Liver (tissue), 7 donors: ENCODE measurements at regions not wholly inside any gene's neighbourhood (a gene's known extent, or its start where the extent isn't known, plus 50 kb on each side); places are given as distances from the start of the nearest gene placed in this dataset.
A peak's percentile ranks its signal among the peaks of the same experiment; 100 is the strongest.

Experiments used
- DNase-seq: peaks from one replicate; pipeline ENCODE4 v3.0.0-alpha.2; 2017; ENCODE audit warnings: low spot score
- H3K27ac ChIP-seq, 2 donors: one replicate each; pipeline ENCODE4 v1.7.0; 2013; ENCODE audit warnings: inconsistent platforms in 2 of 2, low read length in 2 of 2, control low read depth in 1 of 2, low read depth in 1 of 2, mild to moderate bottlenecking in 1 of 2
- H3K27me3 ChIP-seq, 4 donors: one replicate each; pipeline versions ENCODE4 v1.6.1 to v1.7.0; 2013; ENCODE audit warnings: low read length in 3 of 4, inconsistent platforms in 1 of 4, mild to moderate bottlenecking in 1 of 4, moderate library complexity in 1 of 4; ENCODE audit not compliant: control insufficient read depth in 4 of 4, insufficient read depth in 4 of 4
- H3K36me3 ChIP-seq, 4 donors: one replicate each; pipeline versions ENCODE4 v1.6.1 to v1.7.0; 2013; ENCODE audit warnings: low read length in 3 of 4, mild to moderate bottlenecking in 3 of 4, low read depth in 1 of 4, moderate library complexity in 1 of 4; ENCODE audit not compliant: control insufficient read depth in 4 of 4, insufficient read depth in 3 of 4
- H3K4me1 ChIP-seq, 4 donors: one replicate each; pipeline versions ENCODE4 v1.6.1 to v1.7.0; 2013; ENCODE audit warnings: low read length in 3 of 4, mild to moderate bottlenecking in 3 of 4, moderate library complexity in 1 of 4; ENCODE audit not compliant: control insufficient read depth in 4 of 4, insufficient read depth in 4 of 4
- H3K4me3 ChIP-seq, 3 donors: one replicate each; pipeline versions ENCODE4 v1.6.1 to v1.7.0; 2013; ENCODE audit warnings: low read length in 3 of 3, control low read depth in 1 of 3, low read depth in 1 of 3, mild to moderate bottlenecking in 1 of 3
- H3K9ac ChIP-seq, 2 donors: one replicate each; pipeline ENCODE4 v1.7.0; 2013; ENCODE audit warnings: low read length in 2 of 2, mild to moderate bottlenecking in 2 of 2, moderate library complexity in 2 of 2, control low read depth in 1 of 2, low read depth in 1 of 2
- H3K9me3 ChIP-seq, 4 donors: one replicate each; pipeline versions ENCODE4 v1.6.1 to v1.7.0; 2013; ENCODE audit warnings: low read length in 3 of 4; ENCODE audit not compliant: control insufficient read depth in 4 of 4
- ATF3 ChIP-seq: IDR thresholded peaks from 2 replicates; pipeline ENCODE4 v1.6.1; 2016; ENCODE audit warnings: antibody characterized with exemption
- FOXA1 ChIP-seq: IDR thresholded peaks from 2 replicates; pipeline ENCODE4 v1.6.1; 2016; ENCODE audit warnings: antibody characterized with exemption
- FOXA2 ChIP-seq: IDR thresholded peaks from 2 replicates; pipeline ENCODE4 v1.6.1; 2016; ENCODE audit warnings: antibody characterized with exemption
- HNF4A ChIP-seq, 2 donors: conservative IDR thresholded peaks; 2 replicates each; pipeline ENCODE4 v1.6.1; 2016; ENCODE audit warnings: antibody characterized with exemption in 2 of 2, mild to moderate bottlenecking in 2 of 2
- HNF4G ChIP-seq: IDR thresholded peaks from 2 replicates; pipeline ENCODE4 v1.6.1; 2016; ENCODE audit warnings: antibody characterized with exemption
- JUND ChIP-seq, 2 donors: IDR thresholded peaks; 2 replicates each; pipeline ENCODE4 v1.6.1; 2016; ENCODE audit warnings: antibody characterized with exemption in 2 of 2
- MAX ChIP-seq: IDR thresholded peaks from 2 replicates; pipeline ENCODE4 v1.6.1; 2016; ENCODE audit warnings: antibody characterized with exemption
- NR2F2 ChIP-seq: IDR thresholded peaks from 2 replicates; pipeline ENCODE4 v1.6.1; 2016; ENCODE audit warnings: antibody characterized with exemption
- RAD21 ChIP-seq, 2 donors: IDR thresholded peaks; 2 replicates each; pipeline ENCODE4 v1.6.1; 2016; ENCODE audit warnings: antibody characterized with exemption in 2 of 2, mild to moderate bottlenecking in 2 of 2
- REST ChIP-seq: IDR thresholded peaks from 2 replicates; pipeline ENCODE4 v1.6.1; 2016; ENCODE audit warnings: antibody characterized with exemption, mild to moderate bottlenecking
- RXRA ChIP-seq, 2 donors: IDR thresholded peaks; 2 replicates each; pipeline ENCODE4 v1.6.1; 2017 to 2018; ENCODE audit warnings: antibody characterized with exemption in 2 of 2, mild to moderate bottlenecking in 1 of 2
- SP1 ChIP-seq: IDR thresholded peaks from 2 replicates; pipeline ENCODE4 v1.6.1; 2018; ENCODE audit warnings: antibody characterized with exemption, mild to moderate bottlenecking
- YY1 ChIP-seq: IDR thresholded peaks from 2 replicates; pipeline ENCODE4 v1.6.1; 2016; ENCODE audit warnings: antibody characterized with exemption, mild to moderate bottlenecking
- ZBTB33 ChIP-seq: IDR thresholded peaks from 2 replicates; pipeline ENCODE4 v1.6.1; 2016; ENCODE audit warnings: antibody characterized with exemption
- WGBS: extraction: QIAGEN DNeasy Blood & Tissue Kit; methylation state at CpG from one replicate; pipeline ENCODE4 v1.1.7; 2013; 5-methylcytosine and 5-hydroxymethylcytosine counted together
- donor health status: healthy.
- donor health status: healthy.
- donor health status: healthy.
- donor health status: healthy.

- no peak for TF ChIP-seq HNF4A (conservative IDR thresholded peaks at IDR 0.05)
- TF ChIP-seq ZBTB33 = no peak
- TF ChIP-seq RXRA (IDR thresholded peaks at IDR 0.05) = peak; percentile 31 to 33
- peak; percentile 51 to 70 for TF ChIP-seq JUND (IDR thresholded peaks at IDR 0.05)
- TF ChIP-seq RAD21 (IDR thresholded peaks at IDR 0.05) = peak in 1 of 2 donors; percentile 5
- no peaks in the 10 kb centered on the region for H3K27me3 ChIP-seq
- peak overlapping the region; percentile 60 to 70 for H3K27ac ChIP-seq
- no peak for DNase-seq
- H3K36me3 ChIP-seq = no peaks in the 10 kb centered on the region
- no peaks in the 10 kb centered on the region for H3K9me3 ChIP-seq
- whole genome bisulfite sequencing = 72% methylated on average over 3 of the region's 3 CpGs
- no peak overlapping the region for H3K9ac ChIP-seq
- H3K4me3 ChIP-seq = peak overlapping the region in 1 of 3 donors; percentile 14
- peaks cover 5 to 22% (median 18%) of the 10 kb centered on the region in 4 donors for H3K4me1 ChIP-seq
These were observed 295.5 kb upstream of the CLINT1 start for GRCh38 chr5:158154226-158155005.

- no peak for DNase-seq
- WGBS = 32% methylated on average over 3 of the region's 3 CpGs
- Histone ChIP-seq H3K36me3 (no peaks in the 10 kb centered on the region), H3K4me1 (peaks cover 5 to 22% (median 18%) of the 10 kb centered on the region in 4 donors), H3K9ac (no peak overlapping the region), H3K4me3 (no peak overlapping the region), H3K27ac (peak overlapping the region; percentile 60 to 70), H3K27me3 (no peaks in the 10 kb centered on the region), H3K9me3 (no peaks in the 10 kb centered on the region)
- no peak for TF ChIP-seq ATF3
- TF ChIP-seq HNF4G = peak; percentile 12
- peak; percentile 84 to 87 for TF ChIP-seq RXRA (IDR thresholded peaks at IDR 0.05)
- TF ChIP-seq RAD21 (IDR thresholded peaks at IDR 0.05) = peak in 1 of 2 donors; percentile 8
- no peak for TF ChIP-seq NR2F2
- TF ChIP-seq HNF4A (conservative IDR thresholded peaks at IDR 0.05) = peak; percentile 48 to 52
- TF ChIP-seq SP1 = peak; percentile 48
- peak; percentile 72 for TF ChIP-seq FOXA2
- TF ChIP-seq JUND (IDR thresholded peaks at IDR 0.05) = peak in 1 of 2 donors; percentile 45
These were observed 294.6 kb upstream of the CLINT1 start for GRCh38 chr5:158153508-158153907.

GRCh38 chr5:158152136-158152535 lies 293.2 kb upstream of the CLINT1 start:
- WGBS = 92% methylated on average over 3 of the region's 3 CpGs
- no peaks in the 10 kb centered on the region for H3K36me3 ChIP-seq
- no peaks in the 10 kb centered on the region for H3K9me3 ChIP-seq
- TF ChIP-seq HNF4A (conservative IDR thresholded peaks at IDR 0.05) = no peak
- no peak for TF ChIP-seq JUND (IDR thresholded peaks at IDR 0.05)
- TF ChIP-seq FOXA2 = no peak
- TF ChIP-seq FOXA1 = no peak
- TF ChIP-seq YY1 = no peak
- TF ChIP-seq MAX = no peak
- no peak for TF ChIP-seq NR2F2
- no peak for TF ChIP-seq SP1
- no peak for TF ChIP-seq RXRA (IDR thresholded peaks at IDR 0.05)
- TF ChIP-seq REST = no peak
- no peak for TF ChIP-seq ATF3
- TF ChIP-seq ZBTB33 = no peak
- no peak for TF ChIP-seq RAD21 (IDR thresholded peaks at IDR 0.05)
- no peak for TF ChIP-seq HNF4G
- H3K9ac ChIP-seq = no peak overlapping the region
- no peak overlapping the region for H3K27ac ChIP-seq
- no peaks in the 10 kb centered on the region for H3K27me3 ChIP-seq
- no peak for DNase-seq
- no peak overlapping the region for H3K4me3 ChIP-seq
- peaks cover 5 to 22% (median 18%) of the 10 kb centered on the region in 4 donors for H3K4me1 ChIP-seq
